ENCODE measurements at regions not wholly inside any gene's neighbourhood (a gene's known extent, or its start where the extent isn't known, plus 50 kb on each side); places are given as distances from the start of the nearest gene placed in this dataset.

DNA sequence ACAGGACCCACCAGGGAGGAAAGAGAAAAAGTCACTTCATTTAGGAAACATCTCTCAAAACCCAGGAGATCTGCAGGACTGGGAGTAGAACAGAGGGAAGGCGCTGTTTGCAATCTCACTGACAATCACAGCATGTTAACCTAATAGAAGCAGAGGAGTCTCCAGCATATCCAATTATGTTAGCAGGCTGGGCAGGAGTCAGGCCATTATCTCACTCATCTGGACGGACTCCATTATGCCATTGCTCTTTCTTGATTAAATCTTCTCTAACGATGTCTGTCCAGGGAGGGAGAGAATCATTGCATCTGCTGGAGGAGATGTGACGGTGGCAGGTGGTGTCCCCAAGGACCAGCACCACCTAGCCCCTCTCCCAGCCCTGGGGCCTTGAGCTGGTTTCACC lies 203.8 kb upstream of the SFSWAP start:
- TF ChIP-seq, protein P1, sequence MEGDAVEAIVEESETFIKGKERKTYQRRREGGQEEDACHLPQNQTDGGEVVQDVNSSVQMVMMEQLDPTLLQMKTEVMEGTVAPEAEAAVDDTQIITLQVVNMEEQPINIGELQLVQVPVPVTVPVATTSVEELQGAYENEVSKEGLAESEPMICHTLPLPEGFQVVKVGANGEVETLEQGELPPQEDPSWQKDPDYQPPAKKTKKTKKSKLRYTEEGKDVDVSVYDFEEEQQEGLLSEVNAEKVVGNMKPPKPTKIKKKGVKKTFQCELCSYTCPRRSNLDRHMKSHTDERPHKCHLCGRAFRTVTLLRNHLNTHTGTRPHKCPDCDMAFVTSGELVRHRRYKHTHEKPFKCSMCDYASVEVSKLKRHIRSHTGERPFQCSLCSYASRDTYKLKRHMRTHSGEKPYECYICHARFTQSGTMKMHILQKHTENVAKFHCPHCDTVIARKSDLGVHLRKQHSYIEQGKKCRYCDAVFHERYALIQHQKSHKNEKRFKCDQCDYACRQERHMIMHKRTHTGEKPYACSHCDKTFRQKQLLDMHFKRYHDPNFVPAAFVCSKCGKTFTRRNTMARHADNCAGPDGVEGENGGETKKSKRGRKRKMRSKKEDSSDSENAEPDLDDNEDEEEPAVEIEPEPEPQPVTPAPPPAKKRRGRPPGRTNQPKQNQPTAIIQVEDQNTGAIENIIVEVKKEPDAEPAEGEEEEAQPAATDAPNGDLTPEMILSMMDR (IDR thresholded peaks at IDR 0.05) = no peak
- TF ChIP-seq POLR2AphosphoS5 (IDR thresholded peaks at IDR 0.05) = no peak

All from suprapubic skin (tissue), 3 donors.